ENCODE measurements at regions not wholly inside any gene's neighbourhood (a gene's known extent, or its start where the extent isn't known, plus 50 kb on each side); places are given as distances from the start of the nearest gene placed in this dataset.
A peak's percentile ranks its signal among the peaks of the same experiment; 100 is the strongest.
"Not testable (repeated sequence)": the region's sequence is repeated elsewhere in the genome, so short reads cannot be mapped to it uniquely, and the experiment has no call there.

DNA sequence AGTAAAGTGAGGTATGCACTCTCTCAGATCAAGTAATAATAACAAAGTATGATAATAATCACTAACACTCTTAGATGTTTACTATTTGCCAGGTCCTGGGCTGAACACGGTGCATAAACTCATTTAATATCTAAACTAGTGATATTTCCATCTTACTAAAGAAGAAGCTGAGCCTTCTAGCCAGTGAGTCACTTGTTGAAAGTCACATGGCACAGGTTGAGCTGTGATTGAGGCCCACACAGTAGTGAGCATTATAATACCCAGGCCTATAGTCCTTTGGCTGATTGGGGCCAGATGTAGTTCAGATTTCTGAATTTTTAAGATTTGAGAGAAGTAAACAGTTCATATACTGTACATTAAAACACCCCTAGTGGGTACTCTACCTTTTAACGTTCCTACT, 93.2 kb upstream of the CCDC80 start:
- TF ChIP-seq, protein P1, sequence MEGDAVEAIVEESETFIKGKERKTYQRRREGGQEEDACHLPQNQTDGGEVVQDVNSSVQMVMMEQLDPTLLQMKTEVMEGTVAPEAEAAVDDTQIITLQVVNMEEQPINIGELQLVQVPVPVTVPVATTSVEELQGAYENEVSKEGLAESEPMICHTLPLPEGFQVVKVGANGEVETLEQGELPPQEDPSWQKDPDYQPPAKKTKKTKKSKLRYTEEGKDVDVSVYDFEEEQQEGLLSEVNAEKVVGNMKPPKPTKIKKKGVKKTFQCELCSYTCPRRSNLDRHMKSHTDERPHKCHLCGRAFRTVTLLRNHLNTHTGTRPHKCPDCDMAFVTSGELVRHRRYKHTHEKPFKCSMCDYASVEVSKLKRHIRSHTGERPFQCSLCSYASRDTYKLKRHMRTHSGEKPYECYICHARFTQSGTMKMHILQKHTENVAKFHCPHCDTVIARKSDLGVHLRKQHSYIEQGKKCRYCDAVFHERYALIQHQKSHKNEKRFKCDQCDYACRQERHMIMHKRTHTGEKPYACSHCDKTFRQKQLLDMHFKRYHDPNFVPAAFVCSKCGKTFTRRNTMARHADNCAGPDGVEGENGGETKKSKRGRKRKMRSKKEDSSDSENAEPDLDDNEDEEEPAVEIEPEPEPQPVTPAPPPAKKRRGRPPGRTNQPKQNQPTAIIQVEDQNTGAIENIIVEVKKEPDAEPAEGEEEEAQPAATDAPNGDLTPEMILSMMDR (conservative IDR thresholded peaks at IDR 0.05; ENCODE audit: control insufficient read depth, insufficient read depth, low read depth, low read length): no peak
- DNase-seq (ENCODE audit: low read depth): peak; percentile 52
- H3K4me3 ChIP-seq (ENCODE audit: control insufficient read depth, low read depth, low read length): no peak overlapping the region

DNA sequence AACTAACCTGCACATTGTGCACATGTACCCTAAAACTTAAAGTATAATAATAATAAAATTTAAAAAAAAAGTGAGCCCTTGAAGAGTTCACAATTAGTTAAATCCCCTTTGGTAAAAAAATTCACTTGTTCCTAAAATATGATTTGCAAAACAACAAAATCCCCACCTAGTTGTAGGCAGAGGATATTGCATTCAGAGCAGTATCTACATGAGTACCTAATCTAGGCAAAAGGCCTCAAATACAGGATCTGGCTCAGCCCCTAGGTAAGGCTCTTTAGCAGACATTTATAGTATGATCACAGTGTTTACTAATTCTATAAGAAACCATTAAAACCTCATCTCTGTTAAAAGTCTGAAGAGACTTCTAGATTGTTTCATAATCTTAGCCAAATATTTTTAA, 89.3 kb upstream of the CCDC80 start:
- no peak overlapping the region for H3K4me3 ChIP-seq (ENCODE audit: control insufficient read depth, low read depth, low read length)
- TF ChIP-seq, protein P1 (conservative IDR thresholded peaks at IDR 0.05; ENCODE audit: control insufficient read depth, insufficient read depth, low read depth, low read length): peak; percentile 27
- DNase-seq (ENCODE audit: low read depth): peak; percentile 29

DNA sequence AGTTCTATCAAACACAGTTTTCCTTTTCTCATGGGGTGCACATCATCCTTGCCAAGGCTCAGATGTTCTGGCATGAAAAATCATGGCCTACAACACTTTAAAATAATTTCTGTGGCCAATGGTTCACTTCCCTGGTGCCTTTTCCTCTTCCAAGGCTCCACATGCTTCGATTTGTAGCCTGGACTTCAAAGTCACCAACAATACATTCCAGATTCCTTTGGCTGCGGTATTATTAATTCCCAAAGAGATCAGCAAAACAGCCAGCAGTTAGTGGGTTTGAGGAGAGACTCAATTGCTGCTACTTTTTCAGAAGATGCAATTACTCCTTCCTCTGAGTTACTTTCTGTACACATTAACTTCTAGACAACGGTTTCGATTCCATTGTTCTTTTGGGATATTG, 80.3 kb upstream of the CCDC80 start:
- DNase-seq (ENCODE audit: low read depth): no peak

DNA sequence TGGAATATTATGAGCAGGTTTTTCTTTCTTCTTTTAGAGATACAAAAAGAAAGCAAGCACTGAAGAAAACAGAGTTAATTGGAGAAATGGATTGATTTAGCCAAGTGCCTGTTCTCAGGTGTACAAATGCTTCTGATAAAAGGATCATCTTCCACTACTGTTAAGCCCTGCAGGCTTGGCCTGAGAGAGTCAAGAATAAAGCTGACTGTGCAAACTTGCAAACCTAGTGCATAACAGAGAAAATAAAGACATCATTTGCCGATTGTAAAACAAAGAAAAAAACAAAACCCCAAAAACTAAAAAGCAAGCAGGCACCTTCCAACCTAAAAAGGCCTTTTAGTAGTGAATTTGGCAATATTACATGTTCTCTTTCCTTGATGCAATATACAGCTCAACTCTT, 78.0 kb upstream of the CCDC80 start:
- DNase-seq (ENCODE audit: low read depth): no peak
- TF ChIP-seq, protein P1 (conservative IDR thresholded peaks at IDR 0.05; ENCODE audit: control insufficient read depth, insufficient read depth, low read depth, low read length): no peak
- no peak overlapping the region for H3K4me3 ChIP-seq (ENCODE audit: control insufficient read depth, low read depth, low read length)

More for the DNA sequence above, 80.3 kb upstream of the CCDC80 start:
- TF ChIP-seq, protein P1 (conservative IDR thresholded peaks at IDR 0.05; ENCODE audit: control insufficient read depth, insufficient read depth, low read depth, low read length): no peak
- H3K4me3 ChIP-seq (ENCODE audit: control insufficient read depth, low read depth, low read length): no peak overlapping the region

DNA sequence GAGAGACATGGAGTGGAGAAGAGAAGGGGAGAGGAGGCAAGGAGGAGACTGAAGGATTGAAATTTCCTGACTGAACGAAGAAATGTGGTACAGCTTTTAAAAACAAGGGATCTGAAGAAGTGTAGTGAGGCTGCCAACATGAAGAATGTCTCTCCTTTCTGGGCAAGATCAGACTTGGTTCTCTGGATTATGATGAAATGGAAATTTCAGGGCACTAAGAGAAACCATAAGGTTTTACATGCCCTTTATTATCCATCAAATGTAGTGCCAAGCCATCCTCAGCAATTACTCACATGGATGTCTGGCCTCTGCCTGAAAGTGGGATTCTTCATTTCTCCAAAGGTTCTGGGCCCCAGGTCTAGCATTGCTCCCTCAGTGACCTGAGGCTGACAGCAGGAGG, 77.6 kb upstream of the CCDC80 start:
- no peak for DNase-seq (ENCODE audit: low read depth)
- TF ChIP-seq, protein P1 (conservative IDR thresholded peaks at IDR 0.05; ENCODE audit: control insufficient read depth, insufficient read depth, low read depth, low read length): no peak
- no peak overlapping the region for H3K4me3 ChIP-seq (ENCODE audit: control insufficient read depth, low read depth, low read length)

DNA sequence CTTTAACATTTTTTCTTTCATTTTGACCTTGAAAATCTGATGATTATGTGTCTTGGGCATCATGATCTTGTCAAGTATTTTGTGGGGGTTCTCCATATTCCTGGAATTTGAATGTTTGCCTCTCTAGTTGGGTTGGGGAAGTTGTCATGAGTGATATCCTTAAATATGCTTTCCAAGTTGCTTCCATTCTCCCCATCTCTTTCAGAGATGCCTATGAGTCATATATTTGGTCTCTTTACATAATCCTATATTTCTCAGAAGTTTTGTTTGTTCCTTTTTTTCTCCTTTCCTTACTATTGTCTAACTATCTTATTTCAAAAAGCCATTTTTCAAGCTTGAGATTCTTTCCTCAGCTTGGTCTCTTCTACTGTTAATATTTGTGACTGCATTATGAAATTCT, 69.0 kb upstream of the CCDC80 start:
- TF ChIP-seq, protein P1 (conservative IDR thresholded peaks at IDR 0.05; ENCODE audit: control insufficient read depth, insufficient read depth, low read depth, low read length): no peak
- no peak overlapping the region for H3K4me3 ChIP-seq (ENCODE audit: control insufficient read depth, low read depth, low read length)
- DNase-seq (ENCODE audit: low read depth): no peak

DNA sequence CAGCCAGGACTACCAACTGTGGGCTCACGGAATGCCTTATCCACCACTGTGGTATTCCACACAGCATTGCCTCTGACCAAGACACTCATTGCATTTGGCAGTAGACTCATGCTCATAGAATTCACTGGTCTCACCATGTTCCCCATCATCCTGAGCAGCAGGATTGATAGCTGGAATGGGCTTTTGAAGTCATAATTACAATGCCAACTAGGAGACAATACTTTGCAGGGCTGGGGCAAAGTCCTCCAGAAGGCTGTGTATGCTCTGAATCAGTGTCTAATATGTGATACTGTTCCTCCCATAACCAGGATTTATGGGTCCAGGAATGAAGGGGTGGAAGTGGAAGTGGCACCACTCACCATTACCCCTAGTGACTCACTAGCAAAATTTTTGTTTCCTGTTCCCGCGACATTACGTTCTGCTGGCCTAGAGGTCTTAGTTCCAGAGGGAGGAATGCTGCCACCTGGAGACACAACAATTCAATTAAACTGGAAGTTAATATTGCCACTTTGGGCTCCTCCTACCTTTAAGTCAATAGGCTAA, 58.6 kb upstream of the CCDC80 start:
- no peak overlapping the region for H3K4me3 ChIP-seq (ENCODE audit: control insufficient read depth, low read depth, low read length)
- peak; percentile 81 for DNase-seq (ENCODE audit: low read depth)
- TF ChIP-seq, protein P1 (conservative IDR thresholded peaks at IDR 0.05; ENCODE audit: control insufficient read depth, insufficient read depth, low read depth, low read length): peak; percentile 24

DNA sequence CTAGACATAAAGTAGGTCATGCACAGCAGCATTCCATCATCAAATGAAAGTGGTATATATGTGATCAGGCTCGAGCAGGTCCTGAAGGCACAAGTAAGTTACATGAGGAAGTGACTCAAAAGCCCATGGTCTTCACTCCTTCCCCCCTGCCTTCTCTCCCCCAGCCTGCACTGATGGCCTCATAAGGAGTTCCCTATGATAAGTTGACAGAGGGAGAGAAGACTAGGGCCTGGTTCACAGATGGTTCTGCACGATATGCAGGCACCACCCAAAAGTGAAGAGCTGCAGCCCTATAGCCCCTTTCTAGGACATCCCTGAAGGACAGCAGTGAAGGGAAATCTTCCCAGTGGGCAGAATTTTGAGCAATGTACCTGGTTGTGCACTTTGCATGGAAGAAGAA, 57.5 kb upstream of the CCDC80 start:
- not testable (repeated sequence) for DNase-seq (ENCODE audit: low read depth); H3K4me3 ChIP-seq (ENCODE audit: control insufficient read depth, low read depth, low read length)

DNA sequence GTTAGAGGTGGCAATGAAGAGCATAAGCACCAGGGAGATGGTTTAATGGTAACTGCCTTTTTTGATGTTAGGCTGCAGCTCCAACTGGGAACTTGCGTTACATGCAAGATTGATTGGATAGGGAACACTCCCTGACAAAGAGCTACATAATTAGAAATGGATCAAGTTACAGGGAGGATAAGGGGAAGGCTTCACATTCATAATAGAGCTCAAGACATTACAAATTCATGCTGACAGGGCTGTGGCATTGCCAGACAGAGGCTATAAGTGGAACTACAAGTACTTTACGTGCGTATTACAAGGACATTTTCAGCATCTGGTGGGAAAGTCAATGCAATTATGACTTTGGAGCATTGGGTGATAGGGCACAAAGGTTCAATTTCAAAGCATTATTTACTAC, 55.3 kb upstream of the CCDC80 start:
- DNase-seq (ENCODE audit: low read depth); H3K4me3 ChIP-seq (ENCODE audit: control insufficient read depth, low read depth, low read length): not testable (repeated sequence)

DNA sequence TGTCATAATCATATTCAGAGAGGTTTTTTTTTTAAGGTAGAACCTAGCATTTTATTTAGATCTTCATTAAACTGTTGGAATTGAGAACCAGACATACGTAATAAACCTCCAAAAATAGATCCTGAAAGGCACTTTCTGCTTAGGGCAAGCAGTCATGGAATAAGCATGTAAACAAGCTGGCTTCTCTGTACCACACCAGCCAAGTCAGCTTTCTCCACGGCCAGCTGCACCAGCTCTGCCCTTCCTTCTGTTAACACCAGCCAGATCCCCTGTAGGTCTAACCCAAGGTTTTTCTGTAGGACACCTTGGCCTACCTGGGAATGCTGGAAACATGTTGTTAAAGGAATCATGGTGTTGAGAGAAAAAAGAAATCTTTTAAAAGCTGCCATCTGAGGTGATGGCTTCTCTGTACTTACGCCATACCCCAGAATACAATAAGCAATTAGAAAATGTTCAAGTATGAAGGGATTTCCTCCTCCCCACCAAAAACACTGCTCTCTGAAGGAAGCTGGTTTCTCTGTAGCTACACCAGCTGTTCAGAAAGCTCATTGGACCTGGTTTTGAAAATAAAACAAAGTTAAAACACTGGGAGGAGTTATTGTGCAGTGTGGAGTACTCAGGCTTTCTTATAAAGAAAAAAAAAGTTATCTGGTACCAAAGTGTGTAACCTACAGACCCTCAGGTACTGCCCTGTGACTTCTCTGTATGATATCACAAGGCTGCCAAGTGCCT, 54.6 kb upstream of the CCDC80 start:
- not testable (repeated sequence) for H3K4me3 ChIP-seq (ENCODE audit: control insufficient read depth, low read depth, low read length); DNase-seq (ENCODE audit: low read depth)
